SK-N-SH (cell line): ENCODE measurements at regions not wholly inside any gene's neighbourhood (a gene's known extent, or its start where the extent isn't known, plus 50 kb on each side); places are given as distances from the start of the nearest gene placed in this dataset.

Experiments used
- CTCF ChIA-PET: fragments of 300-600, 350-600 bp; formaldehyde crosslinking; extraction: SDS; loops from one replicate; lab custom pipeline; 2021; lab: Yijun Ruan, JAX
- POLR2A ChIA-PET: fragments of 350-600 bp; sonication (Branson Sonifier 250); formaldehyde crosslinking; extraction: SDS; loops from one replicate; lab custom pipeline; 2020; ENCODE audit warnings: antibody characterized with exemption, inconsistent platforms; lab: Yijun Ruan, JAX
- DNase-seq: peaks from one replicate; pipeline ENCODE4 v3.0.0; 2012
- H2AFZ ChIP-seq: fragments of 200-600 bp; sonication (generic); 2 replicates; pipeline ENCODE4 v1.8.1; 2016; ENCODE audit warnings: antibody characterized with exemption, mild to moderate bottlenecking, low read depth
- H3F3A ChIP-seq: fragments of 200-600 bp; sonication (generic); replicated peaks from 2 replicates; pipeline ENCODE3; 2016; ENCODE audit warnings: antibody characterized with exemption, mild to moderate bottlenecking; ENCODE audit not compliant: insufficient read depth
- H3K27ac ChIP-seq, 2 experiments: fragments of 200-500 bp in 1 of 2; fragments of 200-600 bp in 1 of 2; sonication (Bioruptor generic) in 1 of 2; sonication (generic), shearing (Covaris generic) in 1 of 2; 2 replicates each; pipeline versions ENCODE4 v1.5.1 to v1.6.1; 2014 to 2016; ENCODE audit warnings: low read depth in 2 of 2, inconsistent platforms in 1 of 2, low read length in 1 of 2, mild to moderate bottlenecking in 1 of 2, mixed read lengths in 1 of 2
- H3K27me3 ChIP-seq: fragments of 200-600 bp; sonication (generic), shearing (Covaris generic); 2 replicates; pipeline ENCODE4 v1.6.1; 2016; ENCODE audit warnings: mixed run types; ENCODE audit not compliant: insufficient read depth
- H3K36me3 ChIP-seq, 2 experiments: fragments of 200-500 bp in 1 of 2; fragments of 200-600 bp in 1 of 2; sonication (Bioruptor generic) in 1 of 2; sonication (generic) in 1 of 2; replicated peaks in 1 of 2; 2 replicates each; pipeline versions ENCODE3 to v1.5.1; 2014 to 2016; ENCODE audit warnings: low read length in 1 of 2, mild to moderate bottlenecking in 1 of 2; ENCODE audit not compliant: insufficient read depth in 2 of 2, control insufficient read depth in 1 of 2
- H3K4me1 ChIP-seq, 2 experiments: fragments of 200-500 bp in 1 of 2; fragments of 200-600 bp in 1 of 2; sonication (Bioruptor generic) in 1 of 2; sonication (generic), shearing (Covaris generic) in 1 of 2; 2 replicates each; pipeline versions ENCODE4 v1.5.1 to v1.6.1; 2014 to 2016; ENCODE audit warnings: low read depth in 1 of 2, low read length in 1 of 2, mixed run types in 1 of 2; ENCODE audit not compliant: insufficient read depth in 2 of 2, control insufficient read depth in 1 of 2
- H3K4me2 ChIP-seq: fragments of 200-600 bp; sonication (generic), shearing (Covaris generic); 2 replicates; pipeline ENCODE4 v1.6.1; 2017; ENCODE audit warnings: mixed run types
- H3K4me3 ChIP-seq, 2 experiments: fragments of 200-500 bp in 1 of 2; fragments of 200-600 bp in 1 of 2; sonication (Bioruptor generic) in 1 of 2; sonication (generic), shearing (Covaris generic) in 1 of 2; 2 replicates each; pipeline versions ENCODE4 v1.5.1 to v1.8.1; 2014 to 2016; ENCODE audit warnings: low read depth in 2 of 2, inconsistent platforms in 1 of 2, low read length in 1 of 2, mild to moderate bottlenecking in 1 of 2, mixed read lengths in 1 of 2, moderate library complexity in 1 of 2
- H3K79me2 ChIP-seq: fragments of 200-600 bp; sonication (generic); 2 replicates; pipeline ENCODE4 v1.8.1; 2017; ENCODE audit warnings: mild to moderate bottlenecking; ENCODE audit not compliant: insufficient read depth
- H3K9ac ChIP-seq: fragments of 200-600 bp; sonication (generic); 2 replicates; pipeline ENCODE4 v1.6.1; 2017; ENCODE audit warnings: mixed run types
- H3K9me2 ChIP-seq: fragments of 200-600 bp; sonication (generic); 2 replicates; pipeline ENCODE4 v1.6.1; 2017; ENCODE audit warnings: mixed run types
- H3K9me3 ChIP-seq: fragments of 200-600 bp; sonication (generic); 2 replicates; pipeline ENCODE4 v1.6.1; 2017; ENCODE audit warnings: mixed run types, mild to moderate bottlenecking, moderate library complexity
- H4K20me1 ChIP-seq: fragments of 200-600 bp; sonication (generic); 2 replicates; pipeline ENCODE4 v1.6.1; 2017; ENCODE audit warnings: mild to moderate bottlenecking, mixed run types; ENCODE audit not compliant: insufficient read depth
- CHD2 ChIP-seq: fragments of 150-350 bp; IDR thresholded peaks from 2 replicates; pipeline ENCODE4 v1.6.1; 2018; ENCODE audit warnings: low read length; ENCODE audit not compliant: partially characterized antibody
- EP300 ChIP-seq, 2 experiments: IDR thresholded peaks; 2 replicates each; pipeline versions ENCODE4 v1.4.0 to v1.6.1; 2012; ENCODE audit warnings: borderline replicate concordance in 1 of 2, low read depth in 1 of 2, low read length in 1 of 2
- JUND ChIP-seq: IDR thresholded peaks from 2 replicates; pipeline ENCODE4 v1.4.0; 2012
- MEF2A ChIP-seq: IDR thresholded peaks from 2 replicates; pipeline ENCODE4 v1.4.0; 2012; ENCODE audit warnings: low read depth, borderline replicate concordance
- MXI1 ChIP-seq: IDR thresholded peaks from 2 replicates; pipeline ENCODE4 v1.6.1; 2012; ENCODE audit warnings: mild to moderate bottlenecking, low read depth, low read length, improper control_type of control experiment
- REST ChIP-seq: IDR thresholded peaks from 2 replicates; pipeline ENCODE4 v1.6.1; 2012; ENCODE audit warnings: mild to moderate bottlenecking, low read depth, low read length, moderate library complexity
- TAF1 ChIP-seq: IDR thresholded peaks from 2 replicates; pipeline ENCODE4 v1.6.1; 2012; ENCODE audit warnings: low read depth, mild to moderate bottlenecking, low read length, moderate library complexity, borderline replicate concordance
- TCF12 ChIP-seq: IDR thresholded peaks from 2 replicates; pipeline ENCODE4 v1.4.0; 2012
- TEAD4 ChIP-seq: IDR thresholded peaks from 2 replicates; pipeline ENCODE4 v1.4.0; 2012; ENCODE audit warnings: mild to moderate bottlenecking, borderline replicate concordance; ENCODE audit not compliant: insufficient read depth
- YY1 ChIP-seq: IDR thresholded peaks from 2 replicates; pipeline ENCODE4 v1.4.0; 2012; ENCODE audit warnings: low read depth, mild to moderate bottlenecking
- WGBS: methylation state at CpG from one replicate; pipeline ENCODE4 v1.1.6; 2017; ENCODE audit warnings: low lambda C conversion rate; 5-methylcytosine and 5-hydroxymethylcytosine counted together
- TF ChIP-seq, protein P1 (sequence below): fragments of 150-350 bp; IDR thresholded peaks from 2 replicates; pipeline ENCODE4 v1.6.1; 2016; ENCODE audit warnings: mild to moderate bottlenecking, low read depth, low read length
- TF ChIP-seq, protein P2 (sequence below): IDR thresholded peaks from 2 replicates; pipeline ENCODE4 v1.4.0; 2012; ENCODE audit warnings: low read depth, borderline replicate concordance

GRCh38 chr15:96817900-96818299 is 487.4 kb downstream of the NR2F2 start (continued):
- TF ChIP-seq, protein P1, sequence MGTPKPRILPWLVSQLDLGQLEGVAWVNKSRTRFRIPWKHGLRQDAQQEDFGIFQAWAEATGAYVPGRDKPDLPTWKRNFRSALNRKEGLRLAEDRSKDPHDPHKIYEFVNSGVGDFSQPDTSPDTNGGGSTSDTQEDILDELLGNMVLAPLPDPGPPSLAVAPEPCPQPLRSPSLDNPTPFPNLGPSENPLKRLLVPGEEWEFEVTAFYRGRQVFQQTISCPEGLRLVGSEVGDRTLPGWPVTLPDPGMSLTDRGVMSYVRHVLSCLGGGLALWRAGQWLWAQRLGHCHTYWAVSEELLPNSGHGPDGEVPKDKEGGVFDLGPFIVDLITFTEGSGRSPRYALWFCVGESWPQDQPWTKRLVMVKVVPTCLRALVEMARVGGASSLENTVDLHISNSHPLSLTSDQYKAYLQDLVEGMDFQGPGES: no peak

GRCh38 chr15:96818861-96819260 is 488.4 kb downstream of the NR2F2 start:
- POLR2A ChIA-PET: no interaction called here
- Histone ChIP-seq H3K9me3 (no peaks in the 10 kb centered on the region), H3K36me3 (no peaks in the 10 kb centered on the region), H3K9ac (no peak overlapping the region), H3K79me2 (no peaks in the 10 kb centered on the region), H3K27ac (no peak overlapping the region), H3K27me3 (no peaks in the 10 kb centered on the region), H2AFZ (no peak overlapping the region), H3K4me2 (no peak overlapping the region), H3K4me1 (no peaks in the 10 kb centered on the region), H4K20me1 (no peaks in the 10 kb centered on the region), H3F3A (no peaks in the 10 kb centered on the region), H3K9me2 (no peaks in the 10 kb centered on the region), H3K4me3 (no peak overlapping the region)
- no peak for DNase-seq
- TF ChIP-seq MEF2A: no peak
- TF ChIP-seq YY1: no peak
- no peak for TF ChIP-seq EP300 (IDR thresholded peaks at IDR 0.05; ENCODE audit: borderline replicate concordance in 1 of 2, low read depth in 1 of 2, low read length in 1 of 2)
- TF ChIP-seq MXI1: no peak
- TF ChIP-seq, protein P2, sequence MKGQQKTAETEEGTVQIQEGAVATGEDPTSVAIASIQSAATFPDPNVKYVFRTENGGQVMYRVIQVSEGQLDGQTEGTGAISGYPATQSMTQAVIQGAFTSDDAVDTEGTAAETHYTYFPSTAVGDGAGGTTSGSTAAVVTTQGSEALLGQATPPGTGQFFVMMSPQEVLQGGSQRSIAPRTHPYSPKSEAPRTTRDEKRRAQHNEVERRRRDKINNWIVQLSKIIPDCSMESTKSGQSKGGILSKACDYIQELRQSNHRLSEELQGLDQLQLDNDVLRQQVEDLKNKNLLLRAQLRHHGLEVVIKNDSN: no peak
- TF ChIP-seq TCF12: no peak
- no peak for TF ChIP-seq CHD2
- no peak for TF ChIP-seq TAF1
- CTCF ChIA-PET: no interaction called here
- WGBS: 2% methylated on average over 4 of the region's 4 CpGs

DNA sequence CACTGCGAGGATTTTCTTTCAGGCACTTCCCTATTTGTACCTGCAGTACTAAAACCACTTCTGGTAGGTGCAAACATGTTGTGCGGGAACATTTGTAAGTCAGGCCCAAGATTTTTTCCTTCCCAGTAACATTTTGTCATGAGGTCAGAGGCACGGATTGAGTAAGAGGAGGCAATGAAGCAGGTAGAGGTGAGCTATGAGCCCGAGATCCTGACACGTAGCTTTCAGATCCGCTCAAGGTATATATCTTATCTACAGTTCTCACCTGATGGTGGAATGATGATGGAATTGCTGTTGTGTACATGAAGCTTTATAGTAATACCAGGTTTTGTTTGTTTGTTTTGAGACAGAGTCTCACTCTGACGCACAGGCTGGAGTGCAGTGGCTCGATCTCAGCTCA is 497.5 kb downstream of the NR2F2 start:
- ChIA-PET POLR2A (no interaction called here), CTCF (no interaction called here)
- 4% methylated on average over 8 of the region's 8 CpGs for WGBS
- Histone ChIP-seq H3F3A (no peaks in the 10 kb centered on the region), H4K20me1 (no peaks in the 10 kb centered on the region), H3K27me3 (no peaks in the 10 kb centered on the region), H3K4me3 (no peak overlapping the region), H3K79me2 (no peaks in the 10 kb centered on the region), H3K9me2 (no peaks in the 10 kb centered on the region), H3K9ac (no peak overlapping the region), H3K4me1 (no peaks in the 10 kb centered on the region; a peak in 1 of 4 replicates), H3K4me2 (no peak overlapping the region), H3K36me3 (no peaks in the 10 kb centered on the region), H3K27ac (no peak overlapping the region), H3K9me3 (no peaks in the 10 kb centered on the region), H2AFZ (no peak overlapping the region)
- DNase-seq: no peak
- no peak for TF ChIP-seq TAF1
- no peak for TF ChIP-seq REST
- TF ChIP-seq TEAD4: no peak
- TF ChIP-seq JUND: no peak
